Liver (tissue), 8 donors: ENCODE measurements at regions not wholly inside any gene's neighbourhood (a gene's known extent, or its start where the extent isn't known, plus 50 kb on each side); places are given as distances from the start of the nearest gene placed in this dataset.
"Not testable (repeated sequence)": the region's sequence is repeated elsewhere in the genome, so short reads cannot be mapped to it uniquely, and the experiment has no call there.

ENCODE experiments used
- DNase-seq: peaks from one replicate; pipeline ENCODE4 v3.0.0-alpha.2; 2017; ENCODE audit warnings: low spot score
- H3K27ac ChIP-seq, 2 donors: one replicate each; pipeline ENCODE4 v1.7.0; 2013; ENCODE audit warnings: inconsistent platforms in 2 of 2, low read length in 2 of 2, control low read depth in 1 of 2, low read depth in 1 of 2, mild to moderate bottlenecking in 1 of 2
- H3K27me3 ChIP-seq, 4 donors: one replicate each; pipeline versions ENCODE4 v1.6.1 to v1.7.0; 2013; ENCODE audit warnings: low read length in 3 of 4, inconsistent platforms in 1 of 4, mild to moderate bottlenecking in 1 of 4, moderate library complexity in 1 of 4; ENCODE audit not compliant: control insufficient read depth in 4 of 4, insufficient read depth in 4 of 4
- H3K36me3 ChIP-seq, 4 donors: one replicate each; pipeline versions ENCODE4 v1.6.1 to v1.7.0; 2013; ENCODE audit warnings: low read length in 3 of 4, mild to moderate bottlenecking in 3 of 4, low read depth in 1 of 4, moderate library complexity in 1 of 4; ENCODE audit not compliant: control insufficient read depth in 4 of 4, insufficient read depth in 3 of 4
- H3K4me1 ChIP-seq, 4 donors: one replicate each; pipeline versions ENCODE4 v1.6.1 to v1.7.0; 2013; ENCODE audit warnings: low read length in 3 of 4, mild to moderate bottlenecking in 3 of 4, moderate library complexity in 1 of 4; ENCODE audit not compliant: control insufficient read depth in 4 of 4, insufficient read depth in 4 of 4
- H3K4me3 ChIP-seq, 3 donors: one replicate each; pipeline versions ENCODE4 v1.6.1 to v1.7.0; 2013; ENCODE audit warnings: low read length in 3 of 3, control low read depth in 1 of 3, low read depth in 1 of 3, mild to moderate bottlenecking in 1 of 3
- H3K9ac ChIP-seq, 2 donors: one replicate each; pipeline ENCODE4 v1.7.0; 2013; ENCODE audit warnings: low read length in 2 of 2, mild to moderate bottlenecking in 2 of 2, moderate library complexity in 2 of 2, control low read depth in 1 of 2, low read depth in 1 of 2
- H3K9me3 ChIP-seq, 4 donors: one replicate each; pipeline versions ENCODE4 v1.6.1 to v1.7.0; 2013; ENCODE audit warnings: low read length in 3 of 4; ENCODE audit not compliant: control insufficient read depth in 4 of 4
- ATF3 ChIP-seq: IDR thresholded peaks from 2 replicates; pipeline ENCODE4 v1.6.1; 2016; ENCODE audit warnings: antibody characterized with exemption
- CTCF ChIP-seq: fragments of 150-350 bp; IDR thresholded peaks from 2 replicates; pipeline ENCODE4 v1.5.1; 2017; ENCODE audit warnings: improper control_type of control experiment, low read depth, low read length; ENCODE audit not compliant: missing input control
- EGR1 ChIP-seq, 2 donors: IDR thresholded peaks; 2 replicates each; pipeline ENCODE4 v1.6.1; 2016 to 2018; ENCODE audit warnings: antibody characterized with exemption in 2 of 2, low read depth in 2 of 2
- FOXA1 ChIP-seq: IDR thresholded peaks from 2 replicates; pipeline ENCODE4 v1.6.1; 2016; ENCODE audit warnings: antibody characterized with exemption
- FOXA2 ChIP-seq: IDR thresholded peaks from 2 replicates; pipeline ENCODE4 v1.6.1; 2016; ENCODE audit warnings: antibody characterized with exemption
- GABPA ChIP-seq, 2 donors: IDR thresholded peaks in 1 of 2; conservative IDR thresholded peaks in 1 of 2; 2 replicates each; pipeline ENCODE4 v1.6.1; 2016; ENCODE audit warnings: antibody characterized with exemption in 2 of 2, mild to moderate bottlenecking in 1 of 2, moderate library complexity in 1 of 2
- HNF4A ChIP-seq, 2 donors: conservative IDR thresholded peaks; 2 replicates each; pipeline ENCODE4 v1.6.1; 2016; ENCODE audit warnings: antibody characterized with exemption in 2 of 2, mild to moderate bottlenecking in 2 of 2
- HNF4G ChIP-seq: IDR thresholded peaks from 2 replicates; pipeline ENCODE4 v1.6.1; 2016; ENCODE audit warnings: antibody characterized with exemption
- JUND ChIP-seq, 2 donors: IDR thresholded peaks; 2 replicates each; pipeline ENCODE4 v1.6.1; 2016; ENCODE audit warnings: antibody characterized with exemption in 2 of 2
- MAX ChIP-seq: IDR thresholded peaks from 2 replicates; pipeline ENCODE4 v1.6.1; 2016; ENCODE audit warnings: antibody characterized with exemption
- NR2F2 ChIP-seq: IDR thresholded peaks from 2 replicates; pipeline ENCODE4 v1.6.1; 2016; ENCODE audit warnings: antibody characterized with exemption
- RAD21 ChIP-seq, 2 donors: IDR thresholded peaks; 2 replicates each; pipeline ENCODE4 v1.6.1; 2016; ENCODE audit warnings: antibody characterized with exemption in 2 of 2, mild to moderate bottlenecking in 2 of 2
- REST ChIP-seq: IDR thresholded peaks from 2 replicates; pipeline ENCODE4 v1.6.1; 2016; ENCODE audit warnings: antibody characterized with exemption, mild to moderate bottlenecking
- RXRA ChIP-seq, 2 donors: IDR thresholded peaks; 2 replicates each; pipeline ENCODE4 v1.6.1; 2017 to 2018; ENCODE audit warnings: antibody characterized with exemption in 2 of 2, mild to moderate bottlenecking in 1 of 2
- SP1 ChIP-seq: IDR thresholded peaks from 2 replicates; pipeline ENCODE4 v1.6.1; 2018; ENCODE audit warnings: antibody characterized with exemption, mild to moderate bottlenecking
- TAF1 ChIP-seq: conservative IDR thresholded peaks from 2 replicates; pipeline ENCODE4 v1.6.1; 2016; ENCODE audit warnings: antibody characterized with exemption, mild to moderate bottlenecking
- YY1 ChIP-seq: IDR thresholded peaks from 2 replicates; pipeline ENCODE4 v1.6.1; 2016; ENCODE audit warnings: antibody characterized with exemption, mild to moderate bottlenecking
- ZBTB33 ChIP-seq: IDR thresholded peaks from 2 replicates; pipeline ENCODE4 v1.6.1; 2016; ENCODE audit warnings: antibody characterized with exemption
- WGBS: extraction: QIAGEN DNeasy Blood & Tissue Kit; methylation state at CpG from one replicate; pipeline ENCODE4 v1.1.7; 2013; 5-methylcytosine and 5-hydroxymethylcytosine counted together
- donor health status: healthy.
- donor health status: healthy.
- donor health status: healthy.
- donor health status: healthy.
- donor health status: healthy.

- Histone ChIP-seq H3K27me3 (no peaks in the 10 kb centered on the region), H3K27ac (no peak overlapping the region), H3K9me3 (no peaks in the 10 kb centered on the region), H3K4me1 (no peaks in the 10 kb centered on the region), H3K4me3 (no peak overlapping the region), H3K36me3 (no peaks in the 10 kb centered on the region), H3K9ac (no peak overlapping the region)
- WGBS: 76% methylated on average over 2 of the region's 2 CpGs
- DNase-seq: no peak
- no peak for TF ChIP-seq JUND (IDR thresholded peaks at IDR 0.05)
- TF ChIP-seq FOXA2: no peak
- TF ChIP-seq MAX: no peak
- TF ChIP-seq CTCF: no peak
- TF ChIP-seq TAF1: no peak
- no peak for TF ChIP-seq RAD21 (IDR thresholded peaks at IDR 0.05)
- TF ChIP-seq GABPA (IDR thresholded peaks at IDR 0.05 in 1 of 2, conservative IDR thresholded peaks at IDR 0.05 in 1 of 2): no peak
- TF ChIP-seq ATF3: no peak
Measured at GRCh38 chr17:34474706-34475105, 104.7 kb upstream of the TMEM132E start.

- no peak overlapping the region for H3K4me3 ChIP-seq
- 74% methylated on average over 1 of the region's 1 CpG for WGBS
- TF ChIP-seq NR2F2 (no peak), HNF4A (conservative IDR thresholded peaks at IDR 0.05) (no peak), ZBTB33 (no peak), RAD21 (IDR thresholded peaks at IDR 0.05) (no peak), CTCF (no peak), REST (no peak), FOXA2 (no peak), SP1 (no peak), RXRA (IDR thresholded peaks at IDR 0.05) (no peak), YY1 (no peak), EGR1 (IDR thresholded peaks at IDR 0.05; ENCODE audit: low read depth in 2 of 2) (no peak), ATF3 (no peak), TAF1 (no peak), HNF4G (no peak), GABPA (IDR thresholded peaks at IDR 0.05 in 1 of 2, conservative IDR thresholded peaks at IDR 0.05 in 1 of 2) (no peak), FOXA1 (no peak), MAX (no peak), JUND (IDR thresholded peaks at IDR 0.05) (no peak)
- H3K9ac ChIP-seq: no peak overlapping the region
- H3K36me3 ChIP-seq: no peaks in the 10 kb centered on the region
- no peak for DNase-seq
- no peaks in the 10 kb centered on the region for H3K27me3 ChIP-seq
- H3K9me3 ChIP-seq: peaks cover 0 to 2% (median 0%) of the 10 kb centered on the region in 4 donors
- H3K27ac ChIP-seq: no peak overlapping the region
- H3K4me1 ChIP-seq: no peaks in the 10 kb centered on the region
Measured at GRCh38 chr17:34472363-34472762, 107.0 kb upstream of the TMEM132E start.

GRCh38 chr17:34471278-34471677 lies 108.1 kb upstream of the TMEM132E start:
- H3K4me3 ChIP-seq, H3K9ac ChIP-seq, DNase-seq, H3K27ac ChIP-seq, H3K36me3 ChIP-seq, H3K9me3 ChIP-seq, H3K4me1 ChIP-seq, H3K27me3 ChIP-seq: not testable (repeated sequence)
- 31% methylated on average over 4 of the region's 4 CpGs for WGBS
